ENCODE measurements at regions not wholly inside any gene's neighbourhood (a gene's known extent, or its start where the extent isn't known, plus 50 kb on each side); places are given as distances from the start of the nearest gene placed in this dataset.

GRCh38 chr3:76812649-76813242 lies 227.2 kb upstream of the ROBO2 start:
- no peak for TF ChIP-seq CTCF (conservative IDR thresholded peaks at IDR 0.05; ENCODE audit: low read depth, low read length)
- no peak for DNase-seq (ENCODE audit: low read depth)
- H3K4me3 ChIP-seq (ENCODE audit: low read length), result no peak overlapping the region

GRCh38 chr3:76815561-76815960 lies 224.3 kb upstream of the ROBO2 start:
- no peak overlapping the region for H3K4me3 ChIP-seq (ENCODE audit: low read length)
- DNase-seq (ENCODE audit: low read depth), result no peak
- TF ChIP-seq CTCF (conservative IDR thresholded peaks at IDR 0.05; ENCODE audit: low read depth, low read length), result no peak

DNA sequence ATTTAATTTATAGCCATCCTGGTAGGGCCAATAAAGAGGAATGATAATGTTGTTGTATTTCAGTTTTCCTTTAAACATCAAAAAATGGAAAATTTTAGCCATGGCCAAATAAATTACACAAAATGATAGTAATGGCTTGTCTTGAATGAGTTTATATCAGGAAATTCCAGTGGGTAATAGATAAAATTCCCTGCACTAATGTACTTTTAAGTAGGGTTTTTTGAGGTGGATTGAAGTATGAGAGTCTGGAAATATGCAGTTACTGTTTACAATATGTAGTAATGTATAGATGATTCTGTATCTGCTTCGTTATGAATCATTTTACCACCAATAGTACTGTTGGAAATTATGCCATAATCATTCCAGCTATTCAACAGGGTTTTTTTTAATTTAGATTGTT lies 219.4 kb upstream of the ROBO2 start:
- H3K4me3 ChIP-seq (ENCODE audit: low read length), result no peak overlapping the region
- no peak for DNase-seq (ENCODE audit: low read depth)
- no peak for TF ChIP-seq CTCF (conservative IDR thresholded peaks at IDR 0.05; ENCODE audit: low read depth, low read length)

GRCh38 chr3:76824658-76825240 lies 215.2 kb upstream of the ROBO2 start:
- no peak overlapping the region for H3K4me3 ChIP-seq (ENCODE audit: low read length)
- no peak for DNase-seq (ENCODE audit: low read depth)
- no peak for TF ChIP-seq CTCF (conservative IDR thresholded peaks at IDR 0.05; ENCODE audit: low read depth, low read length)

- DNase-seq (ENCODE audit: low read depth), result no peak
- H3K4me3 ChIP-seq (ENCODE audit: low read length), result no peak overlapping the region
- TF ChIP-seq CTCF (conservative IDR thresholded peaks at IDR 0.05; ENCODE audit: low read depth, low read length), result no peak
Measured at GRCh38 chr3:76826861-76827260, 213.0 kb upstream of the ROBO2 start.

GRCh38 chr3:76827701-76828226 lies 212.1 kb upstream of the ROBO2 start:
- DNase-seq (ENCODE audit: low read depth), result no peak
- no peak for TF ChIP-seq CTCF (conservative IDR thresholded peaks at IDR 0.05; ENCODE audit: low read depth, low read length)
- no peak overlapping the region for H3K4me3 ChIP-seq (ENCODE audit: low read length)

DNA sequence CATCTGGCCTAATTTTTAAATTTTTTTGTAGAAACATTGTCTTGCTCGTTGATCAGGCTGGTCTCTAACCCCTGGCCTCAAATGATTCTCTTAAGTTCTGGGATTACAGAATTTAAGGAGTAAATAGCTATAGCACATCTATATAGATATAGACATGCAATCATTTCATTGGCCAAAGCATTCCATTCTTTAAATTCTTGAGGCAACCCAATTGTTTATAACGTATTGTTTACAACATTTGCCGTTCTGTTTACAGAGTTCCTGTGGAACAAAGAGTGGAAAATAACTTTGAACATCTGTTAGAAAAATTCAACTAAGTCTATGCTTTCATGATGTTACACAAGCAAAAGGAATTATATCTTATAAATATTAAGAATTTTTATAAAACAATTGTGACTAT lies 205.2 kb upstream of the ROBO2 start:
- TF ChIP-seq CTCF (conservative IDR thresholded peaks at IDR 0.05; ENCODE audit: low read depth, low read length), result no peak
- no peak for DNase-seq (ENCODE audit: low read depth)

More for the DNA sequence above, 205.2 kb upstream of the ROBO2 start:
- H3K4me3 ChIP-seq (ENCODE audit: low read length), result no peak overlapping the region
